Large intestine (tissue), 3 donors: ENCODE measurements at regions not wholly inside any gene's neighbourhood (a gene's known extent, or its start where the extent isn't known, plus 50 kb on each side); places are given as distances from the start of the nearest gene placed in this dataset.
A peak's percentile ranks its signal among the peaks of the same experiment; 100 is the strongest.

Source experiments
- DNase-seq, 2 donors: peaks; one replicate each; pipeline versions ENCODE4 v3.0.0 to v3.0.0-alpha.2; 2013
- H3K27ac ChIP-seq: one replicate; pipeline ENCODE4 v1.5.1; 2013; ENCODE audit warnings: low read length
- H3K27me3 ChIP-seq: 2 replicates; pipeline ENCODE4 v1.6.1; 2013; ENCODE audit warnings: low read length; ENCODE audit not compliant: control insufficient read depth, insufficient read depth
- H3K36me3 ChIP-seq: 2 replicates; pipeline ENCODE4 v1.6.1; 2013; ENCODE audit warnings: low read length; ENCODE audit not compliant: control insufficient read depth, insufficient read depth
- H3K4me1 ChIP-seq: one replicate; pipeline ENCODE4 v1.6.1; 2013; ENCODE audit warnings: low read length; ENCODE audit not compliant: control insufficient read depth, insufficient read depth
- H3K4me3 ChIP-seq: one replicate; pipeline ENCODE4 v1.5.1; 2013; ENCODE audit warnings: low read length
- H3K9me3 ChIP-seq: one replicate; pipeline ENCODE4 v1.6.1; 2013; ENCODE audit warnings: mild to moderate bottlenecking, low read depth, low read length, moderate library complexity; ENCODE audit not compliant: control insufficient read depth
- WGBS: methylation state at CpG from one replicate; pipeline ENCODE4 v1.1.5; 2013; ENCODE audit warnings: low lambda C conversion rate; ENCODE audit not compliant: insufficient coverage; 5-methylcytosine and 5-hydroxymethylcytosine counted together

DNA sequence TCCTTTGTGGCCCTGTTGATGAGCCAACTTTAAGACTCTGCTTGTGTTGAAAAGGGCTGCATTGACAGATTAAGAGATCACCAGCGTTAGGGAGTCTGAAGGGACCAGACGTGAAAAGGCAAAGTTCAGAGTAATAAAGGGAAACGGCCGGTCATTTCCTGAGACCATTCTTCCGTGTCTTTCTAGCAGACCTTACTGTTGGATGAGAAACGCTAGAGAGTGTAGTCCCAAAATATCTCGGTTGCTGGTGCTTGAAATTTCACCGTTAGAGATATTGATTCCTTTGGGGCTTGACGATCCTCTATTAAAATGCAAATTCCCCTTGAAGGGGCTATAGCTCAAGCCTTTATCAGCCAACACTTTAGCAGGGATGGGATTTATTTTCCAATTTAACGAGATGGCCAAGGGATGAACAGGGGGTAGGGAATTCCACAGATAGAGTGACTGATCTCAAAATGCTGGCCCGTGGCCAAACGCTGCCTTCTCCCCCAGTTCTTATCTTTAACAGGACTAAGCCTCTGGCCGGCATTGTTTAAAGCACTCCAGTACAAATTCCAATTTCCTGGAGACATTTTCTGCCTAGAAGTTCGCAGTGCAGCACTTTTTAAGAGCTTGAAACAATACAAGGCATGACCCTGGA lies 250.4 kb downstream of the TJP1 start:
- Histone ChIP-seq H3K36me3 (no peaks in the 10 kb centered on the region), H3K9me3 (peaks cover 2% of the 10 kb centered on the region), H3K27ac (no peak overlapping the region), H3K4me1 (peaks cover 6% of the 10 kb centered on the region), H3K4me3 (peak overlapping the region; percentile 23), H3K27me3 (peaks cover 39% of the 10 kb centered on the region)
- 0% methylated on average over 1 of the region's 14 CpGs for WGBS
- DNase-seq: peak in 1 of 2 donors; percentile 53

DNA sequence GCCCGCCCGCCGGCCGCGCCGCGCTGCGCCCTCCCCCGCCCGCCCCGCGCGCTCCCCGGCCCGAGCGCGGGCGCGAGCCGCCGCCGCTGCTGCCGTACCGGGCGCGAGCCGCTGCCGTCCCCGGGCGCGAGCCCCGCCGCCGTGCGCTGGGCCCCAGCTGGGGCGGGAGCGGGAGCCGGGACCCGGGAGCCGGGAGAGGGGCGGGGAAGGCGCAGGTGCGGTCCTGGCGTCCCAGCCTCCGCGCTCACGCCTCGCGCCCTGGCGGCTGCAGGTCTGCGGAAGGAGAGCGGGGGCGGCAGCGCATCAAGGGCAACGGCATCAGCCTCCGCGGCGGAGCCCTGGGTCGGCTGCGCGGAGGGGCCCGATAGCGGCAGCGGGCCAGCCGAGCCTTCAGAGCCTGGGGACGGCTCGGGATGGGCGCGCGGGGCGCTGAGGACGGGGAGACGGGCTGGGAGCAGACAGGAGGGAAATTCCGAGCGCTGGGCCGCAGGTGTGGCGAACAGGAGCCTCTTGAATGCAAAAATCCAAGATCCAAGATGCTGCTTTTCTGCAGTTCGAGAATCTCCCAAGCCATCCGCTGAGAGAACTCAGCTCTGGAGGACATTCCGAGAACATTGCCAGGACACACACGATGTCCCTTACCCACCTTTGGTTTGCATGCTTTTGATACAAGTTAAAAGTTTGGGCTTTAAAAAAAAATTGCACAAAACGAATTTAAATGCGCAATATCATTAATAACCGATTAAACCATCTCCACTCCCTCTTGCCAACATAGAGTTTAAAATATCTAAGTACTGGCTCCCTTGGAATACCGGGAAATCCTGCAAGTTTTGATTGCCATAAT lies 251.1 kb downstream of the TJP1 start:
- H3K27ac ChIP-seq: no peak overlapping the region
- H3K27me3 ChIP-seq: peaks cover 39% of the 10 kb centered on the region

DNA sequence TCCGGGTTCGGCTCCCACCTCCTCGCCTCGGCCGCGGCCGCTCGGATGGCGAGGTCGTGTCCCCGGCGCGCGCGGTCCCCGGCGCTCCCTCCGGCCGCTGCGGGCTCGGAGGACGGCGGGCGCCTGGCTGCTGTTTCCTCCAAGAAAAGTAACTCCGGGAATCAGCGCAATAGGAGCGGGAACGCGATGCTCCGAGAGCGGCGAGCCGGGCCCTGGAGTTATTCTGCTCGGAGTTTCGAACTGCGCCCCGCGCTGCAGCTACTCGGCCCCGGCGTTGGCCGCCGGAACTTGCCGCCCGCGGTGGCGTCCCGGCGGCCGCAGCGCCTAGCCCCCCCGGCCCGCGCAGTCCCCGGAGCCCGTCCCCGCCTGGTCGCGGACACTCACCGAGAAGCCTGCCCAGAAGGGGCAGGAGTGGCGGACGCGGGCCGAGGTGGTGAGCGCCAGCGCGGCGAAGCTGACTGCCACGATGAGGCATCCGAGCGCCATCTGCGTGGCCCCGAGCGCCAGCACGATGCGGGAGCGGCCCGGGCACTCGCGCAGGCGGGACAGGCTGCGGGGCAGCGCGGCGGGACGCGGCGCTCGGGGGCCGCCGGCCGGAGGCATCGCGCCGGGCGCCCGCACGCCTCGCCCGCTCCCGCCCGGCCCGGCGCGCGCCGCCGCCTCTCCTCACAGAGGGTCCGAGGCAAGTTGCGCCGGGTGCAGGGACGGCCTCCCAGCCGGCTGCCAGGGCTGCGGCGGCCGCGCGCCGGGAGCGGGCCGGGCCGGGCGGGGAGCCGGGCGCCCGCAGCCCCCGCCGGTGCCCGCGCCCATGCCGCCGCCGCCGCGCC lies 251.9 kb downstream of the TJP1 start:
- Histone ChIP-seq H3K27ac (no peak overlapping the region), H3K36me3 (no peaks in the 10 kb centered on the region), H3K9me3 (peaks cover 2% of the 10 kb centered on the region), H3K4me3 (no peak overlapping the region), H3K27me3 (peaks cover 39% of the 10 kb centered on the region), H3K4me1 (peaks cover 6% of the 10 kb centered on the region)
- DNase-seq: peak in 1 of 2 donors; percentile 43
- WGBS: no CpG with 5 or more reads among the region's 135 CpGs

More for the DNA sequence above, 251.1 kb downstream of the TJP1 start:
- H3K36me3 ChIP-seq: no peaks in the 10 kb centered on the region
- 10% methylated on average over 2 of the region's 85 CpGs for WGBS
- peaks cover 2% of the 10 kb centered on the region for H3K9me3 ChIP-seq
- H3K4me1 ChIP-seq: peaks cover 6% of the 10 kb centered on the region
- DNase-seq: peak in 1 of 2 donors; percentile 64
- peak overlapping the region; percentile 23 for H3K4me3 ChIP-seq

DNA sequence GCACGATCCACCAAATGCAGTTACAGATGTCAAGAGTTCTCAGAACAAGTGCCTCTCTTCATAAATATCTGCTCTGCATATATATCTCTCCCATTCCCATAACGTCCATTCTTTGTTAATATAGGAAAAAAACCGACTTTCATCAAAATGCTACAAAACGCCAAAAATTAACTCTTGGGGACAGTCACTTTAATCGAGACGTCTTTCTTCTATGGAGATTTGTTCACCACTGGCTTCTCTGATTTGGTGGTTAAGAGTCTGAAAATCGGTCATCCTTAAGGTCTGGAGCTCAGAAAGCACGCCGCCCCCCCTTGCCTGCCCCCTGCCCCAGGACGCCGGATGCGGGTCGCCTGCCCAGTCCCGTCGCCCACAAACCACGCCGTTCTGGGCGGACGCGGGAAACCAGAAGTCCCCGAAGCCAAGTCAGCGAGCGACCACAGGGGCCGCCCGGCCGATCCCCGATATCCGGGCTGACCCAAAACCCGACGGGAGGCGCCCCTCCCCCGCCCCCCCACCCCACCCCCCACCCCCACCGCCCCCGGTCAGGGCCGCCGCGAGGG lies 252.7 kb downstream of the TJP1 start:
- no peak for DNase-seq
- Histone ChIP-seq H3K4me1 (peaks cover 6% of the 10 kb centered on the region), H3K27me3 (peaks cover 37% of the 10 kb centered on the region), H3K27ac (no peak overlapping the region), H3K9me3 (peaks cover 2% of the 10 kb centered on the region), H3K36me3 (no peaks in the 10 kb centered on the region), H3K4me3 (no peak overlapping the region)
- WGBS: 20% methylated on average over 4 of the region's 37 CpGs

DNA sequence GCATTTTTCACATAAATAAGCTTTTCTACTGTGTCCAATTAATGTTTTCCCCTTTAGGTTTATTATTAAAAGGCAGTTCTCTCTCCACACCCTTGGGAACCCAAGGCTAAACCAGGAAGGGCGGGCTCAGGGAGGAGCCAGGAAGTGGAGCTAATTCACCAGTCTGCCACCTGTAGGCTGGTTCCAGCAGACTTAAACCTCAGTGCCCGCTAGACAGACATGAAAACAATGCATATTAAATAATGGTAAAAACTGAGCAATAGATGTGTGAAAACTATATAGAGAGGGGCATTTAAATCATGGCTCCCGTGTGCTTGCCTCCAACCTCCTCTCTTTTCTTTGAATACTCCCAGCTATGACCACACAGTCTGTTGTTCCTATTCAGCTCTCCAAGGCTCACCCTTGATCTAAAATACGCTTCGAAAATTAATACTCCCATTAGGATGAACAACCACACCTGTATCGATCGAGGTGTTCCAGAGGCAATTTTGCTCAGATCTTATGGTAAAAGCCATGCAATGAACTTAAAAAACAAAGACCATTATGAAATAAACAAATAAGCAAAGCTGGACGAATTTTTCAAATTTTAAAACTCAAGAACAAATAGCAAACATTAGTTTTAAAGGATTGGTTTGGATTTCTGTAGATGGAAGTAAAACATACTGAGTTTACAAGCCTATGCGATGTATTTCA lies 253.3 kb downstream of the TJP1 start:
- Histone ChIP-seq H3K36me3 (no peaks in the 10 kb centered on the region), H3K27me3 (peaks cover 34% of the 10 kb centered on the region), H3K9me3 (peaks cover 2% of the 10 kb centered on the region), H3K4me1 (peaks cover 6% of the 10 kb centered on the region), H3K27ac (no peak overlapping the region), H3K4me3 (no peak overlapping the region)
- peak; percentile 13 to 48 for DNase-seq
- 38% methylated on average over 4 of the region's 9 CpGs for WGBS

DNA sequence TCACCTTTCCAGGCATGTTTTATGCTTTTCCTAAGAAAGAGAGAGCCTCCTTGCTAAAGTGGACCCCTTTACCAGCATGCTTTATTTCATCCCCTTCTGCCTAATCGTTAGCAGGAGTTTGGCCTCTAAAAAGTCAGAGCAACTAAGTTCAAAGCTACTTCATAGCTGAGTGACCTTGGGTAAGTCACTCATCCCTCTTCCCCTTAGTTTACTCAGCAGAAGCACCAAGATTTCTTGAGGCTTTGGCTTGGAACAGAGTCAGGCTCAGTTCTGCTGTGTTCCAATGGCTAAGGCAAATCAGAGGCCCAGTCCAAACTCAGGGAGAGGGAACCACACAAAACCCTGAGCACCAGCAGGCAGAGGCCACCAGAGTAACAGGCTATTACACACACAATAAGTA lies 254.9 kb downstream of the TJP1 start:
- no peaks in the 10 kb centered on the region for H3K9me3 ChIP-seq
- no CpG with 5 or more reads among the region's 1 CpG for WGBS
- H3K4me1 ChIP-seq: peaks cover 5% of the 10 kb centered on the region
- no peak overlapping the region for H3K4me3 ChIP-seq
- no peaks in the 10 kb centered on the region for H3K36me3 ChIP-seq
- H3K27me3 ChIP-seq: peaks cover 34% of the 10 kb centered on the region
- no peak overlapping the region for H3K27ac ChIP-seq
- no peak for DNase-seq

DNA sequence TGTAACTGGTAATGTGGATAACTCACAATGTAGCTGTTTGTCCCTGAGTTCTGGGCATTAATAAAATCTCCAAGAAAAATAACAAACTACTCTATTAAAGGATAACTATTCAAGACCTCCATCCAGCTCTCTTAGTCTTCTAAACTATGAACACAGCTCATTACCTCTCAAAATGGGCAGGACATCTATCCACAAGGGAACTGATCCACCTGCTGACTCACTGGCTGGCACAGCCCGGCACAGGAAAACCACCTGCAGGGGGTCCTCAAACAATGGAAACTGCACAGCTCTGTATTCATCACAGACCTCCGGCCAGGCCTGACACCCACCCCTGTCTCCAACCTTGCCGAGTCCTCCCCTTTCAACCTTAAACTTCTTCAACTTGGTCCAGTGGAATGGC lies 255.4 kb downstream of the TJP1 start:
- WGBS: no CpG with 5 or more reads among the region's 3 CpGs
- H3K4me1 ChIP-seq: peaks cover 2% of the 10 kb centered on the region
- DNase-seq: no peak
- H3K4me3 ChIP-seq: no peak overlapping the region
- no peaks in the 10 kb centered on the region for H3K9me3 ChIP-seq
- H3K27ac ChIP-seq: no peak overlapping the region
- no peaks in the 10 kb centered on the region for H3K36me3 ChIP-seq
- peaks cover 30% of the 10 kb centered on the region for H3K27me3 ChIP-seq

DNA sequence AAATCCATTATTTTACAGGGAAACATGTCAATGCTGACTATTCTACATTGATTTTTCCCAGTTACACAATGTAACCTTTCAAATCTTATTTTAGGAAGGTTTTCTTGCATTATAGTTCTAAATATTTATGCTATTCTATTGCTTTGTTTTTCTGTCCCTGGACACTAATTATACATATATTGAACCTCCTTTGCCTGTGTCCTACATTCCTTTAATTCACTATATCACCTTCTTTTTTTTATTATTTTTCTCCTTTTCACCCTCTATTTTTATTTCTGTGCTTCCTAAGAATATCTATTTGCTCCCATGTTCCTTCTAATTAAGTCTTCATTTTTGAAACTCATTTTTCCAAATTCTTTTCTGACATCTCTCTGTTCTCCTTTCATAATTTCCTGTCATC lies 259.2 kb downstream of the TJP1 start:
- no peaks in the 10 kb centered on the region for H3K4me1 ChIP-seq
- H3K27ac ChIP-seq: no peak overlapping the region
- no peak for DNase-seq
- peaks cover 6% of the 10 kb centered on the region for H3K27me3 ChIP-seq
- no peak overlapping the region for H3K4me3 ChIP-seq
- no peaks in the 10 kb centered on the region for H3K9me3 ChIP-seq
- H3K36me3 ChIP-seq: no peaks in the 10 kb centered on the region

DNA sequence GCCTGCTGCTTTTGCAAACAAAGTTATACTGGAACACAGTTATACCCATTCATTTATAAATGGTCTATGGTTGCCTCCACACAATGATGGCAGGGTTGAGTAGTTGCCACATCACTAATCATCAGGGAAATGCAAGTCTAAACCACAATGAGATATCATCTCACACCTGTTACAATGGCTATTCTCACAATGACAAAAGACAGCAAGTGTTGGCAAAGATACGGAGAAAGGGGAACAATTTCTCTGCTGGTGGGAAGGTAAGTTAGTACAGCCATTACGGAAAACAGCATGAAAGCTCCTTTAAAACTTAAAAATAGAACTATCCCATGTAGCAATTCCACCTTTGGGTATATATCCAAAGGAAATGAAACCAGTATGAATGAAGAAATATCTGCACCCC lies 261.4 kb downstream of the TJP1 start:
- no peak for DNase-seq
- WGBS: no CpG with 5 or more reads among the region's 2 CpGs
- Histone ChIP-seq H3K9me3 (no peaks in the 10 kb centered on the region), H3K36me3 (no peaks in the 10 kb centered on the region), H3K27ac (no peak overlapping the region), H3K4me3 (no peak overlapping the region), H3K4me1 (no peaks in the 10 kb centered on the region), H3K27me3 (no peaks in the 10 kb centered on the region)

DNA sequence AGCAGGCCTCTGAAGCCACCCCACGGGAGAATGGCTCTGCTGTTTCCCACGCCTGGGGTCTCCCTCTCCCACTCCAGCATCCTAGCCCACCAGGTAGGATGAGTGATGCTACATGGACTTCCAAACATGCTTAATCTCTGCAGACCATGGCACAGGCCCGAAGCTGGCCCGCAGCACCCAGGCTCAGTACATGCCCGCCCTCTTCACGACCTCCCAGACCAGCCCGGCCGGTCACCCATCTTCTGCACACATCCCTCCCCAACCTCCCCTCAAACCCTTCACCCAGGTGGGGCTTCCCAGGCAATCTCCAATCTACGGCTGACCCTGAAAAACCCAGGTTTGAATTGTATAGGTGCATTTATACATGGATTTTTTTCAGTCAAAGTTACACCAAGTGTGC lies 264.0 kb downstream of the TJP1 start:
- no peaks in the 10 kb centered on the region for H3K27me3 ChIP-seq
- H3K9me3 ChIP-seq: no peaks in the 10 kb centered on the region

More for the DNA sequence above, 264.0 kb downstream of the TJP1 start:
- Histone ChIP-seq H3K27ac (no peak overlapping the region), H3K4me3 (no peak overlapping the region), H3K36me3 (no peaks in the 10 kb centered on the region), H3K4me1 (no peaks in the 10 kb centered on the region)
- DNase-seq: no peak
- no CpG with 5 or more reads among the region's 9 CpGs for WGBS
